Memory B cell (primary cell): ENCODE measurements at regions not wholly inside any gene's neighbourhood (a gene's known extent, or its start where the extent isn't known, plus 50 kb on each side); places are given as distances from the start of the nearest gene placed in this dataset.

Experiments
- ATAC-seq: fragments of 150-1000 bp; cut with Tn5 transposase; 2 replicates; pipeline ENCODE4 v1.10.0; 2021; ENCODE audit warnings: low read depth, mild to moderate bottlenecking, moderate library complexity
- DNase-seq, 2 donors: peaks; one replicate each; pipeline ENCODE4 v3.0.0; 2022; ENCODE audit warnings: low spot score in 2 of 2
- H3K27ac Mint-ChIP-seq: one replicate; pipeline ENCODE4 v1.8.0; 2022; ENCODE audit warnings: mild to moderate bottlenecking, moderate library complexity, mixed read lengths
- H3K27me3 Mint-ChIP-seq: one replicate; pipeline ENCODE4 v1.8.0; 2022; ENCODE audit warnings: mixed read lengths
- H3K36me3 Mint-ChIP-seq: one replicate; pipeline ENCODE4 v1.8.0; 2022; ENCODE audit warnings: mild to moderate bottlenecking, mixed read lengths
- H3K4me1 Mint-ChIP-seq: one replicate; pipeline ENCODE4 v1.8.0; 2022; ENCODE audit warnings: mixed read lengths
- H3K4me3 Mint-ChIP-seq: one replicate; pipeline ENCODE4 v1.8.0; 2022; ENCODE audit warnings: mild to moderate bottlenecking, moderate library complexity, mixed read lengths
- H3K9me3 Mint-ChIP-seq: one replicate; pipeline ENCODE4 v1.8.0; 2022; ENCODE audit warnings: mixed read lengths

GRCh38 chr4:35982318-35982717 is 262.0 kb downstream of the ARAP2 start:
- no peak overlapping the region for H3K4me3 Mint-ChIP-seq
- peaks cover 4% of the 10 kb centered on the region for H3K36me3 Mint-ChIP-seq
- peaks cover 1% of the 10 kb centered on the region for H3K27me3 Mint-ChIP-seq
- H3K27ac Mint-ChIP-seq: no peak overlapping the region
- peaks cover 4% of the 10 kb centered on the region for H3K9me3 Mint-ChIP-seq
- no peak for ATAC-seq
- H3K4me1 Mint-ChIP-seq: peaks cover 6% of the 10 kb centered on the region
- DNase-seq: no peak

GRCh38 chr4:35986537-35986936 is 257.8 kb downstream of the ARAP2 start:
- no peak overlapping the region for H3K27ac Mint-ChIP-seq
- H3K4me3 Mint-ChIP-seq: no peak overlapping the region
- peaks cover 7% of the 10 kb centered on the region for H3K9me3 Mint-ChIP-seq
- H3K27me3 Mint-ChIP-seq: no peaks in the 10 kb centered on the region
- ATAC-seq (no peak), DNase-seq (no peak)
- H3K4me1 Mint-ChIP-seq: peaks cover 3% of the 10 kb centered on the region
- no peaks in the 10 kb centered on the region for H3K36me3 Mint-ChIP-seq

- no peak for ATAC-seq
- no peaks in the 10 kb centered on the region for H3K4me1 Mint-ChIP-seq
Measured at GRCh38 chr4:35993606-35994005, 250.7 kb downstream of the ARAP2 start.

GRCh38 chr4:36000941-36001557 is 243.3 kb downstream of the ARAP2 start:
- ATAC-seq: no peak
- Mint-ChIP-seq H3K27me3 (no peaks in the 10 kb centered on the region), H3K4me3 (no peak overlapping the region), H3K36me3 (peaks cover 10% of the 10 kb centered on the region), H3K9me3 (peaks cover 2% of the 10 kb centered on the region), H3K4me1 (no peaks in the 10 kb centered on the region), H3K27ac (no peak overlapping the region)
- DNase-seq: no peak

More at GRCh38 chr4:35993606-35994005, 250.7 kb downstream of the ARAP2 start:
- Mint-ChIP-seq H3K27me3 (no peaks in the 10 kb centered on the region), H3K4me3 (no peak overlapping the region), H3K36me3 (no peaks in the 10 kb centered on the region), H3K27ac (no peak overlapping the region), H3K9me3 (no peaks in the 10 kb centered on the region)
- no peak for DNase-seq

- Mint-ChIP-seq H3K4me1 (no peaks in the 10 kb centered on the region), H3K27me3 (no peaks in the 10 kb centered on the region), H3K9me3 (peaks cover 2% of the 10 kb centered on the region), H3K4me3 (no peak overlapping the region), H3K36me3 (peaks cover 12% of the 10 kb centered on the region), H3K27ac (no peak overlapping the region)
- no peak for ATAC-seq
- no peak for DNase-seq
Measured at GRCh38 chr4:36003051-36003450, 241.3 kb downstream of the ARAP2 start.

- ATAC-seq: no peak
- Mint-ChIP-seq H3K4me3 (no peak overlapping the region), H3K27me3 (no peaks in the 10 kb centered on the region), H3K27ac (no peak overlapping the region), H3K9me3 (peaks cover 5% of the 10 kb centered on the region), H3K36me3 (peaks cover 14% of the 10 kb centered on the region), H3K4me1 (no peaks in the 10 kb centered on the region)
- DNase-seq: no peak
Measured at GRCh38 chr4:36004204-36004851, 240.0 kb downstream of the ARAP2 start.

- Mint-ChIP-seq H3K4me3 (no peak overlapping the region), H3K36me3 (peaks cover 10% of the 10 kb centered on the region), H3K27me3 (no peaks in the 10 kb centered on the region), H3K4me1 (no peaks in the 10 kb centered on the region), H3K27ac (no peak overlapping the region), H3K9me3 (peaks cover 3% of the 10 kb centered on the region)
- ATAC-seq (no peak), DNase-seq (no peak)
Measured at GRCh38 chr4:36006226-36006625, 238.1 kb downstream of the ARAP2 start.

- no peak overlapping the region for H3K27ac Mint-ChIP-seq
- ATAC-seq (no peak), DNase-seq (no peak)
- H3K9me3 Mint-ChIP-seq: peaks cover 3% of the 10 kb centered on the region
- no peaks in the 10 kb centered on the region for H3K4me1 Mint-ChIP-seq
- no peaks in the 10 kb centered on the region for H3K27me3 Mint-ChIP-seq
- peaks cover 6% of the 10 kb centered on the region for H3K36me3 Mint-ChIP-seq
- no peak overlapping the region for H3K4me3 Mint-ChIP-seq
Measured at GRCh38 chr4:36010397-36010929, 233.9 kb downstream of the ARAP2 start.

GRCh38 chr4:36011381-36011780 is 232.9 kb downstream of the ARAP2 start:
- Mint-ChIP-seq H3K27me3 (no peaks in the 10 kb centered on the region), H3K4me3 (no peak overlapping the region), H3K36me3 (peaks cover 2% of the 10 kb centered on the region), H3K27ac (no peak overlapping the region), H3K4me1 (no peaks in the 10 kb centered on the region), H3K9me3 (peaks cover 3% of the 10 kb centered on the region)
- ATAC-seq: no peak
- DNase-seq: no peak

- Mint-ChIP-seq H3K27ac (no peak overlapping the region), H3K36me3 (peaks cover 2% of the 10 kb centered on the region), H3K4me1 (no peaks in the 10 kb centered on the region), H3K27me3 (no peaks in the 10 kb centered on the region), H3K9me3 (peaks cover 3% of the 10 kb centered on the region), H3K4me3 (no peak overlapping the region)
- ATAC-seq (no peak), DNase-seq (no peak)
Measured at GRCh38 chr4:36012503-36012902, 231.8 kb downstream of the ARAP2 start.

GRCh38 chr4:36013206-36013605 is 231.1 kb downstream of the ARAP2 start:
- Mint-ChIP-seq H3K4me3 (no peak overlapping the region), H3K4me1 (no peaks in the 10 kb centered on the region), H3K36me3 (peaks cover 2% of the 10 kb centered on the region), H3K9me3 (peaks cover 3% of the 10 kb centered on the region), H3K27me3 (no peaks in the 10 kb centered on the region), H3K27ac (no peak overlapping the region)
- ATAC-seq (no peak), DNase-seq (no peak)
